ENCODE measurements at regions not wholly inside any gene's neighbourhood (a gene's known extent, or its start where the extent isn't known, plus 50 kb on each side); places are given as distances from the start of the nearest gene placed in this dataset.

DNA sequence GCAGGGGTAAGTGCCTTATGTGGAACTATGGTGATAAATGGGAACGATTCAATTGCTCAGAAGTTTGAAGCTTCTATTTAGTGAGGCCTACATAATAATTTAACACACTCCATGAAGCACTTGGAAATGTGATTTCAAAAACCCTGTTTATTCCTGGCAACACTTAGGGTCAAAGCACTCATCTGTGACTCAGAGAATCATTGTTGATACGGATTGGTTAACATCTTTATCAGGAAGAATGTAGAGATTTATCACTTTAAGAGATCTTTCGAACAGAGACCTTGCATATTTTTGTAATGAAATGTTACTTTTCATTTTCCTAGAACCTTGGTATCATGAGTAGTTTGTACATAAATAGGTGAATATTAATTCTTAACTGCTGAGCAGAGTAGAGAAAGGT is 269.1 kb upstream of the SLIT2 start:
- no peak overlapping the region for H3K27ac ChIP-seq (ENCODE audit: extremely low read length, insufficient read depth, low read length)
- WGBS (ENCODE audit: low lambda C conversion rate) = under 1% methylated on average over 3 of the region's 3 CpGs
- H3K27me3 ChIP-seq (ENCODE audit: control insufficient read depth in 1 of 2, insufficient read depth in 2 of 2, low read length in 2 of 2) = no peaks in the 10 kb centered on the region
- no peaks in the 10 kb centered on the region for H3K4me1 ChIP-seq (ENCODE audit: insufficient read depth, low read length)
- no peak for ATAC-seq
- ChIA-PET POLR2A (no interaction called here), CTCF (ENCODE audit: low intra/inter-chr PET ratio, low total read pairs) (no interaction called here)
- no peak for FAIRE-seq
- no peak overlapping the region for H2AFZ ChIP-seq (ENCODE audit: low read length)
- TF ChIP-seq NR1H2 (CRISPR knock-in tag; IDR thresholded peaks at IDR 0.05; ENCODE audit: borderline replicate concordance, low read depth) = no peak
- no peak for TF ChIP-seq REPIN1 (CRISPR knock-in tag; IDR thresholded peaks at IDR 0.05; ENCODE audit: borderline replicate concordance, low read depth)
- TF ChIP-seq ZNF788 (CRISPR knock-in tag; IDR thresholded peaks at IDR 0.05; ENCODE audit: borderline replicate concordance) = no peak
- TF ChIP-seq, protein P1, sequence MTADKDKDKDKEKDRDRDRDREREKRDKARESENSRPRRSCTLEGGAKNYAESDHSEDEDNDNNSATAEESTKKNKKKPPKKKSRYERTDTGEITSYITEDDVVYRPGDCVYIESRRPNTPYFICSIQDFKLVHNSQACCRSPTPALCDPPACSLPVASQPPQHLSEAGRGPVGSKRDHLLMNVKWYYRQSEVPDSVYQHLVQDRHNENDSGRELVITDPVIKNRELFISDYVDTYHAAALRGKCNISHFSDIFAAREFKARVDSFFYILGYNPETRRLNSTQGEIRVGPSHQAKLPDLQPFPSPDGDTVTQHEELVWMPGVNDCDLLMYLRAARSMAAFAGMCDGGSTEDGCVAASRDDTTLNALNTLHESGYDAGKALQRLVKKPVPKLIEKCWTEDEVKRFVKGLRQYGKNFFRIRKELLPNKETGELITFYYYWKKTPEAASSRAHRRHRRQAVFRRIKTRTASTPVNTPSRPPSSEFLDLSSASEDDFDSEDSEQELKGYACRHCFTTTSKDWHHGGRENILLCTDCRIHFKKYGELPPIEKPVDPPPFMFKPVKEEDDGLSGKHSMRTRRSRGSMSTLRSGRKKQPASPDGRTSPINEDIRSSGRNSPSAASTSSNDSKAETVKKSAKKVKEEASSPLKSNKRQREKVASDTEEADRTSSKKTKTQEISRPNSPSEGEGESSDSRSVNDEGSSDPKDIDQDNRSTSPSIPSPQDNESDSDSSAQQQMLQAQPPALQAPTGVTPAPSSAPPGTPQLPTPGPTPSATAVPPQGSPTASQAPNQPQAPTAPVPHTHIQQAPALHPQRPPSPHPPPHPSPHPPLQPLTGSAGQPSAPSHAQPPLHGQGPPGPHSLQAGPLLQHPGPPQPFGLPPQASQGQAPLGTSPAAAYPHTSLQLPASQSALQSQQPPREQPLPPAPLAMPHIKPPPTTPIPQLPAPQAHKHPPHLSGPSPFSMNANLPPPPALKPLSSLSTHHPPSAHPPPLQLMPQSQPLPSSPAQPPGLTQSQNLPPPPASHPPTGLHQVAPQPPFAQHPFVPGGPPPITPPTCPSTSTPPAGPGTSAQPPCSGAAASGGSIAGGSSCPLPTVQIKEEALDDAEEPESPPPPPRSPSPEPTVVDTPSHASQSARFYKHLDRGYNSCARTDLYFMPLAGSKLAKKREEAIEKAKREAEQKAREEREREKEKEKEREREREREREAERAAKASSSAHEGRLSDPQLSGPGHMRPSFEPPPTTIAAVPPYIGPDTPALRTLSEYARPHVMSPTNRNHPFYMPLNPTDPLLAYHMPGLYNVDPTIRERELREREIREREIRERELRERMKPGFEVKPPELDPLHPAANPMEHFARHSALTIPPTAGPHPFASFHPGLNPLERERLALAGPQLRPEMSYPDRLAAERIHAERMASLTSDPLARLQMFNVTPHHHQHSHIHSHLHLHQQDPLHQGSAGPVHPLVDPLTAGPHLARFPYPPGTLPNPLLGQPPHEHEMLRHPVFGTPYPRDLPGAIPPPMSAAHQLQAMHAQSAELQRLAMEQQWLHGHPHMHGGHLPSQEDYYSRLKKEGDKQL (CRISPR knock-in tag; IDR thresholded peaks at IDR 0.05; ENCODE audit: low read depth) = no peak
- TF ChIP-seq, protein P2, sequence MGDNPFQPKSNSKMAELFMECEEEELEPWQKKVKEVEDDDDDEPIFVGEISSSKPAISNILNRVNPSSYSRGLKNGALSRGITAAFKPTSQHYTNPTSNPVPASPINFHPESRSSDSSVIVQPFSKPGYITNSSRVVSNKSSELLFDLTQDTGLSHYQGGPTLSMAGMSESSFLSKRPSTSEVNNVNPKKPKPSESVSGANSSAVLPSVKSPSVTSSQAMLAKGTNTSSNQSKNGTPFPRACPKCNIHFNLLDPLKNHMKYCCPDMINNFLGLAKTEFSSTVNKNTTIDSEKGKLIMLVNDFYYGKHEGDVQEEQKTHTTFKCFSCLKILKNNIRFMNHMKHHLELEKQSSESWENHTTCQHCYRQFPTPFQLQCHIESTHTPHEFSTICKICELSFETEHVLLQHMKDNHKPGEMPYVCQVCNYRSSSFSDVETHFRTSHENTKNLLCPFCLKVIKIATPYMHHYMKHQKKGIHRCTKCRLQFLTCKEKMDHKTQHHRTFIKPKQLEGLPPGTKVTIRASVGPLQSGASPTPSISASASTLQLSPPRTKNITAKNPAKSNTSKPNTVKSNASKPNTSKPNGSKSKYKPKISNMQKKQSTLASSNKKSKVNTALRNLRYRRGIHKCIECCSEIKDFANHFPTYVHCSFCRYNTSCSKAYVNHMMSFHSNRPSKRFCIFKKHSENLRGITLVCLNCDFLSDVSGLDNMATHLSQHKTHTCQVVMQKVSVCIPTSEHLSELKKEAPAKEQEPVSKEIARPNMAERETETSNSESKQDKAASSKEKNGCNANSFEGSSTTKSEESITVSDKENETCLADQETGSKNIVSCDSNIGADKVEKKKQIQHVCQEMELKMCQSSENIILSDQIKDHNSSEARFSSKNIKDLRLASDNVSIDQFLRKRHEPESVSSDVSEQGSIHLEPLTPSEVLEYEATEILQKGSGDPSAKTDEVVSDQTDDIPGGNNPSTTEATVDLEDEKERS (CRISPR knock-in tag; IDR thresholded peaks at IDR 0.05) = no peak
- TF ChIP-seq ZNF549 (CRISPR knock-in tag; IDR thresholded peaks at IDR 0.05) = no peak
- TF ChIP-seq BHLHE40 (IDR thresholded peaks at IDR 0.05; ENCODE audit: low read length) = no peak
- TF ChIP-seq CCDC6 (CRISPR knock-in tag; IDR thresholded peaks at IDR 0.05) = no peak
- TF ChIP-seq NCOA5 (CRISPR knock-in tag; IDR thresholded peaks at IDR 0.05) = no peak
- no peak for TF ChIP-seq FOXM1 (CRISPR knock-in tag; IDR thresholded peaks at IDR 0.05)
- no peak for TF ChIP-seq ZNF768 (CRISPR knock-in tag; IDR thresholded peaks at IDR 0.05)
- no peak for TF ChIP-seq LCORL (IDR thresholded peaks at IDR 0.05)
- no peak for TF ChIP-seq LCORL (CRISPR knock-in tag; IDR thresholded peaks at IDR 0.05)
- no peak for TF ChIP-seq ZNF572 (CRISPR knock-in tag; IDR thresholded peaks at IDR 0.05)
- H3K4me2 ChIP-seq (ENCODE audit: low read depth, low read length) = no peak overlapping the region
- DNase-seq (ENCODE audit: low spot score) = no peak
- in situ Hi-C loops (cut with HindIII; ENCODE audit: extremely low pct_ligation_motif_present, low pct_unique_long_range_greater_than_20kb) = no loop called here
- BruUV-seq (replicated peaks) = no TSS peak
- no peak overlapping the region for H3K4me3 ChIP-seq (replicated peaks in 1 of 3; ENCODE audit: insufficient read depth in 1 of 3, low read depth in 2 of 3, low read length in 3 of 3)
- H3K36me3 ChIP-seq (replicated peaks in 1 of 2; ENCODE audit: control insufficient read depth in 1 of 2, insufficient read depth in 2 of 2, low read length in 2 of 2) = no peaks in the 10 kb centered on the region
- H4K20me1 ChIP-seq (ENCODE audit: insufficient read depth, low read length) = no peaks in the 10 kb centered on the region
- intact Hi-C loops (cut with micrococcal nuclease; ENCODE audit: unreplicated experiment) = no loop called here
- H3K9me3 ChIP-seq (ENCODE audit: low read length) = peaks cover 87% of the 10 kb centered on the region
- no peaks in the 10 kb centered on the region for H3K79me2 ChIP-seq (ENCODE audit: insufficient read depth, low read length)
- no peak overlapping the region for H3K9ac ChIP-seq (ENCODE audit: insufficient read depth, low read depth, low read length)

Data from HepG2 (cell line).